H9 (cell line): ENCODE measurements at regions not wholly inside any gene's neighbourhood (a gene's known extent, or its start where the extent isn't known, plus 50 kb on each side); places are given as distances from the start of the nearest gene placed in this dataset.

Experiments
- DNase-seq: peaks from one replicate; pipeline ENCODE4 v3.0.0-alpha.2; 2017
- H2AFZ ChIP-seq: one replicate; pipeline ENCODE4 v1.6.1; 2013; ENCODE audit warnings: mild to moderate bottlenecking, low read length, control low read depth, moderate library complexity
- H2AK5ac ChIP-seq: 2 replicates; pipeline ENCODE4 v1.6.1; 2013; ENCODE audit warnings: low read length, control low read depth, mixed read lengths; ENCODE audit not compliant: insufficient read length
- H2BK120ac ChIP-seq: one replicate; pipeline ENCODE4 v1.6.1; 2013; ENCODE audit warnings: low read depth, mild to moderate bottlenecking, low read length, control low read depth, inconsistent platforms; ENCODE audit not compliant: poor library complexity, severe bottlenecking
- H2BK12ac ChIP-seq: 2 replicates; pipeline ENCODE4 v1.6.1; 2013; ENCODE audit warnings: low read length, control low read depth, mixed read lengths, low read depth; ENCODE audit not compliant: insufficient read length
- H2BK15ac ChIP-seq: 2 replicates; pipeline ENCODE4 v1.6.1; 2013; ENCODE audit warnings: low read depth, low read length, control low read depth
- H2BK20ac ChIP-seq: one replicate; pipeline ENCODE4 v1.6.1; 2013; ENCODE audit warnings: low read depth, mild to moderate bottlenecking, low read length, control low read depth, inconsistent platforms; ENCODE audit not compliant: poor library complexity, severe bottlenecking
- H2BK5ac ChIP-seq: 2 replicates; pipeline ENCODE4 v1.6.1; 2013; ENCODE audit warnings: low read length, control low read depth, mixed read lengths; ENCODE audit not compliant: insufficient read length
- H3K14ac ChIP-seq: 2 replicates; pipeline ENCODE4 v1.6.1; 2013; ENCODE audit warnings: low read length, control low read depth; ENCODE audit not compliant: insufficient read depth
- H3K18ac ChIP-seq: 2 replicates; pipeline ENCODE4 v1.6.1; 2013; ENCODE audit warnings: low read depth, mild to moderate bottlenecking, mixed read lengths, low read length, control low read depth; ENCODE audit not compliant: insufficient read length
- H3K23ac ChIP-seq: 2 replicates; pipeline ENCODE4 v1.6.1; 2013; ENCODE audit warnings: low read length, control low read depth, mixed read lengths, low read depth; ENCODE audit not compliant: insufficient read length
- H3K23me2 ChIP-seq: 2 replicates; pipeline ENCODE4 v1.6.1; 2013; ENCODE audit warnings: low read depth, mild to moderate bottlenecking, mixed read lengths, low read length, control low read depth; ENCODE audit not compliant: insufficient read length, poor library complexity, severe bottlenecking
- H3K27ac ChIP-seq: 2 replicates; pipeline ENCODE4 v1.5.1; 2013; ENCODE audit warnings: low read length, control low read depth, mixed read lengths, low read depth; ENCODE audit not compliant: insufficient read length
- H3K27me3 ChIP-seq: 2 replicates; pipeline ENCODE4 v1.6.1; 2013; ENCODE audit warnings: low read length, control low read depth, inconsistent platforms; ENCODE audit not compliant: insufficient read depth
- H3K4ac ChIP-seq: 2 replicates; pipeline ENCODE4 v1.6.1; 2013; ENCODE audit warnings: low read depth, mild to moderate bottlenecking, control low read depth, inconsistent platforms, low read length, moderate library complexity
- H3K4me1 ChIP-seq: 2 replicates; pipeline ENCODE4 v1.6.1; 2013; ENCODE audit warnings: low read length, control low read depth, inconsistent platforms; ENCODE audit not compliant: insufficient read depth
- H3K4me2 ChIP-seq: 2 replicates; pipeline ENCODE4 v1.6.1; 2013; ENCODE audit warnings: low read length, control low read depth, mixed read lengths; ENCODE audit not compliant: insufficient read length, insufficient read depth
- H3K56ac ChIP-seq: 2 replicates; pipeline ENCODE4 v1.6.1; 2013; ENCODE audit warnings: low read depth, mild to moderate bottlenecking, mixed read lengths, low read length, control low read depth; ENCODE audit not compliant: insufficient read length
- H3K79me1 ChIP-seq: 2 replicates; pipeline ENCODE4 v1.6.1; 2013; ENCODE audit warnings: low read depth, mild to moderate bottlenecking, moderate library complexity, low read length, control low read depth, inconsistent platforms; ENCODE audit not compliant: insufficient read depth, poor library complexity, severe bottlenecking
- H3K79me2 ChIP-seq: 2 replicates; pipeline ENCODE4 v1.6.1; 2013; ENCODE audit warnings: low read length, control low read depth, inconsistent platforms; ENCODE audit not compliant: insufficient read depth
- H3K9ac ChIP-seq: 2 replicates; pipeline ENCODE4 v1.6.1; 2013; ENCODE audit warnings: low read length, control low read depth, mixed read lengths; ENCODE audit not compliant: insufficient read length; ENCODE audit errors: extremely low read depth
- H3K9me3 ChIP-seq: one replicate; pipeline ENCODE4 v1.6.1; 2013; ENCODE audit warnings: low read depth, low read length, inconsistent platforms; ENCODE audit not compliant: control insufficient read depth
- H3T11ph ChIP-seq: one replicate; pipeline ENCODE4 v1.6.1; 2013; ENCODE audit warnings: mild to moderate bottlenecking, low read length, control low read depth, inconsistent platforms
- H4K20me1 ChIP-seq: one replicate; pipeline ENCODE4 v1.6.1; 2013; ENCODE audit not compliant: control insufficient read depth, insufficient read length, insufficient read depth
- H4K5ac ChIP-seq: 2 replicates; pipeline ENCODE4 v1.6.1; 2013; ENCODE audit warnings: low read depth, mild to moderate bottlenecking, mixed read lengths, low read length, control low read depth; ENCODE audit not compliant: insufficient read length
- H4K8ac ChIP-seq: replicated peaks from 2 replicates; pipeline ENCODE4 v1.6.1; 2013; ENCODE audit warnings: low read length, control low read depth, mixed read lengths, low read depth; ENCODE audit not compliant: insufficient read length
- H4K91ac ChIP-seq: 2 replicates; pipeline ENCODE4 v1.6.1; 2013; ENCODE audit warnings: low read depth, mild to moderate bottlenecking, moderate library complexity, mixed read lengths, low read length, control low read depth; ENCODE audit not compliant: insufficient read length
- H3K27ac Mint-ChIP-seq, 3 experiments: 2 replicates in 2 of 3; 3 replicates in 1 of 3; pipeline ENCODE4 v1.8.0; 2020 to 2021; ENCODE audit warnings: mixed read lengths in 3 of 3, mild to moderate bottlenecking in 1 of 3, moderate library complexity in 1 of 3
- H3K27me3 Mint-ChIP-seq: 2 replicates; pipeline ENCODE4 v1.8.0; 2021; ENCODE audit warnings: low read depth, mild to moderate bottlenecking, moderate library complexity, mixed read lengths
- H3K36me3 Mint-ChIP-seq, 3 experiments: 2 replicates in 2 of 3; 3 replicates in 1 of 3; pipeline ENCODE4 v1.8.0; 2020 to 2021; ENCODE audit warnings: low read depth in 3 of 3, mixed read lengths in 3 of 3; ENCODE audit not compliant: insufficient read depth in 1 of 3
- H3K4me1 Mint-ChIP-seq, 2 experiments: 2 replicates each; pipeline ENCODE4 v1.8.0; 2020; ENCODE audit warnings: mixed read lengths in 2 of 2
- H3K4me3 Mint-ChIP-seq, 2 experiments: 2 replicates in 1 of 2; 3 replicates in 1 of 2; pipeline ENCODE4 v1.8.0; 2020 to 2021; ENCODE audit warnings: mild to moderate bottlenecking in 2 of 2, mixed read lengths in 2 of 2, moderate library complexity in 1 of 2
- H3K9me3 Mint-ChIP-seq, 2 experiments: 2 replicates in 1 of 2; 3 replicates in 1 of 2; pipeline ENCODE4 v1.8.0; 2020; ENCODE audit warnings: mild to moderate bottlenecking in 2 of 2, mixed read lengths in 2 of 2, moderate library complexity in 1 of 2
- CTCF ChIP-seq: fragments of 200-600 bp; sonication (generic); conservative IDR thresholded peaks from 3 replicates; pipeline ENCODE4 v1.8.0; 2021; ENCODE audit warnings: antibody characterized with exemption, mild to moderate bottlenecking
- WGBS: extraction: QIAGEN DNeasy Blood & Tissue Kit; methylation state at CpG from one replicate; pipeline ENCODE4 v1.1.7; 2013; ENCODE audit warnings: missing lambda C conversion rate, low lambda C conversion rate, mixed read lengths; ENCODE audit not compliant: insufficient read length; ENCODE audit errors: extremely low coverage; 5-methylcytosine and 5-hydroxymethylcytosine counted together

- no peak overlapping the region for H2BK120ac ChIP-seq
- no peaks in the 10 kb centered on the region for H3K27me3 ChIP-seq
- H3K9ac ChIP-seq = no peak overlapping the region
- DNase-seq = no peak
- no peak overlapping the region for H3K4ac ChIP-seq
- no peak overlapping the region for H3K14ac ChIP-seq
- H2BK20ac ChIP-seq = no peak overlapping the region
- no peaks in the 10 kb centered on the region for H3K79me1 ChIP-seq
- no peaks in the 10 kb centered on the region for H3K36me3 Mint-ChIP-seq
- no peak overlapping the region for H3K18ac ChIP-seq
- H3K27me3 Mint-ChIP-seq = no peaks in the 10 kb centered on the region; the same call in 1 of the 2 replicates
- no peak overlapping the region for H4K91ac ChIP-seq
- H3K23ac ChIP-seq = no peak overlapping the region
- no peak overlapping the region for H3K4me2 ChIP-seq
- H3K9me3 ChIP-seq = no peaks in the 10 kb centered on the region
- H3K56ac ChIP-seq = no peak overlapping the region
- H3K9me3 Mint-ChIP-seq = peaks cover 4% of the 10 kb centered on the region in 2 experiments; a peak in 4 of 5 replicates
- H2BK12ac ChIP-seq = no peak overlapping the region
- no peaks in the 10 kb centered on the region for H3K23me2 ChIP-seq
- no peak overlapping the region for H3T11ph ChIP-seq
- H3K4me1 ChIP-seq = no peaks in the 10 kb centered on the region
- H2AK5ac ChIP-seq = no peak overlapping the region
- H4K5ac ChIP-seq = no peak overlapping the region
- no peak overlapping the region for H2AFZ ChIP-seq
- no CpG with 5 or more reads among the region's 1 CpG for whole genome bisulfite sequencing
- no peak overlapping the region for H3K27ac ChIP-seq
- H3K27ac Mint-ChIP-seq = no peak overlapping the region; a peak in 1 of 7 replicates
- no peaks in the 10 kb centered on the region for H3K79me2 ChIP-seq
- no peak overlapping the region for H3K4me3 Mint-ChIP-seq
- peaks cover 3 to 8% of the 10 kb centered on the region in 2 experiments; a peak in 2 of 4 replicates for H3K4me1 Mint-ChIP-seq
- no peak for TF ChIP-seq CTCF
- no peak overlapping the region for H2BK15ac ChIP-seq
- H4K20me1 ChIP-seq = no peaks in the 10 kb centered on the region
- no peak overlapping the region for H4K8ac ChIP-seq
- H2BK5ac ChIP-seq = no peak overlapping the region
These were observed 157.6 kb downstream of the PDGFRA start for GRCh38 chr4:54386693-54387092.
